Fibroblast of peridontal ligament (primary cell): ENCODE measurements at regions not wholly inside any gene's neighbourhood (a gene's known extent, or its start where the extent isn't known, plus 50 kb on each side); places are given as distances from the start of the nearest gene placed in this dataset.
"Not testable (repeated sequence)": the region's sequence is repeated elsewhere in the genome, so short reads cannot be mapped to it uniquely, and the experiment has no call there.

Source experiments
- DNase-seq: peaks from one replicate; pipeline ENCODE4 v3.0.0-alpha.2; 2010; ENCODE audit errors: extremely low read depth

DNA sequence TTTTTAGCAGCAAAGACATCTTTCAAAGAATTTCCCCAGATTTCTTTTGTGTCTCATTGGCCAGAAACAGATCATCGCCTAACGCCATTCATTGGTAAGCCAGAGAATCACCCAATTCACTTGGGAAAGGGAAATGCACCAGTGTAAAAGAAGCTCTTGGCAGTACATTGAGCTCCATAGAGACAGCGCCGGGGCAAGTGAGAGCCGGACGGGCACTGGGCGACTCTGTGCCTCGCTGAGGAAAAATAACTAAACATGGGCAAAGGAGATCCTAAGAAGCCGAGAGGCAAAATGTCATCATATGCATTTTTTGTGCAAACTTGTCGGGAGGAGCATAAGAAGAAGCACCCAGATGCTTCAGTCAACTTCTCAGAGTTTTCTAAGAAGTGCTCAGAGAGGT, 630.6 kb upstream of the ZNF385D start:
- DNase-seq: not testable (repeated sequence)

GRCh38 chr3:22383285-22383684, 632.3 kb upstream of the ZNF385D start:
- no peak for DNase-seq

DNA sequence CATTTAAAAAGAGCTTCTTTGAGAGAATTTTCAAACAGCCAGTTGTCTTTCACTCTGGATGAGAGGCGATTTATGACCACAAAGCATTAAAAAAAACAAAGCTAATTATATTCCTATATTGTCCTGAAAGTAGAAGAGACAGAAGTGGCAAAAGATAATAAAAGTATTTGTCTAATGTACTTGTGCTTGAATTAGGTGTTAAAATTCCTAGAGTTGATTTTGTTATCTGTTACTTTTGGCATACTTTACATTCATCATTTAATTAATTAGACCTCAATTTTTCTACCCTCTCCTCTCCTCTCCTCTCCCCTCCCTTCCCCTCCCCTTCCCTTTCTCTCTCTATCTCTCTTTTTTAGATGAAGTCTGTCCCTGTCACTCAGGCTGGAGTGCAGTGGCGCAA, 635.1 kb upstream of the ZNF385D start:
- no peak for DNase-seq

GRCh38 chr3:22392286-22392685, 641.3 kb upstream of the ZNF385D start:
- no peak for DNase-seq

- no peak for DNase-seq
Measured at GRCh38 chr3:22392859-22393258, 641.8 kb upstream of the ZNF385D start.

GRCh38 chr3:22399566-22399965, 648.6 kb upstream of the ZNF385D start:
- peak; percentile 79 for DNase-seq

DNA sequence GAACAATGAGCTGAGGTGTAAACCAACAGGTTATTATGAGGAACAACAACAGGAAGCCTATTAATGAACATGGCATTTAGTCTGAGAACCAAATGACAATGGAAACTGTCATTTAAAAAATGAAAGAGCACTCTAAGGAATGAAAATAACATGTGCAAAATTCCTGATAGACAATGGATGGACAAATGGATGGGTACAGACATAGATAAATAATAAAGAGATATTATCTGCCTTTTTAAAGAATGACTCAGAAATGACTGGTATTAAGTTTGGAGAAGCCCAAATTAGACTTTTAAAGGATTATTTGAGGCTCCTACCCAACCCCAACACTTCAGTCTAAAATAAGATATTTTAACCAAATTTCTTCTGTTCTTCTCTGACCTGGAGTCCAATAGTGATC, 650.5 kb upstream of the ZNF385D start:
- DNase-seq: no peak

GRCh38 chr3:22414239-22414638, 663.2 kb upstream of the ZNF385D start:
- no peak for DNase-seq

DNA sequence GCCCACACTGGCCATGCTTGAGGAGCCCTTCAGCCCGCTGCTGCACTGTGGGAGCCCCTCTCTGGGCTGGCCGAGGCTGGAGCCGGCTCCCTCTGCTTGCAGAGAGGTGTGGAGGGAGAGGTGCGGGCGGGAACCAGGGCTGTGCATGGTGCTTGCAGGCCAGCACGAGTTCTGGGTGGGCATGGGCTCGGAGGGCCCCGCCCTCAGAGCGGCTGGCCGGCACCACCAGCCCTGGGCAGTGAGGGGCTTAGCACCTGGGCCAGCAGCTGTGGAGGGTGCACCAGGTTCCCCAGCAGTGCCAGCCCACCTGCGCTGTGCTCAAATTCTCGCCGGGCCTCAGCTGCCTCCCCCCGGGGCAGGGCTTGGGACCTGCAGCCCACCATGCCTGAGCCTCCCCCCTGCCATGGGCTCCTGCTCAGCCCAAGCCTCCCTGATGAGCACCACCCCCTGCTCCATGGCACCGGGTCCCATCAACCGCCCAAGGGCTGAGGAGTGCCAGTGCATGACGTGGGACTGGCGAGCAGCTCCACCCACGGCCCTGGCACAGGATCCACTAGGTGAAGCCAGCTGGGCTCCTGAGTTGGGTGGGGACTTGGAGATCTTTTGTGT, 665.9 kb upstream of the ZNF385D start:
- not testable (repeated sequence) for DNase-seq

DNA sequence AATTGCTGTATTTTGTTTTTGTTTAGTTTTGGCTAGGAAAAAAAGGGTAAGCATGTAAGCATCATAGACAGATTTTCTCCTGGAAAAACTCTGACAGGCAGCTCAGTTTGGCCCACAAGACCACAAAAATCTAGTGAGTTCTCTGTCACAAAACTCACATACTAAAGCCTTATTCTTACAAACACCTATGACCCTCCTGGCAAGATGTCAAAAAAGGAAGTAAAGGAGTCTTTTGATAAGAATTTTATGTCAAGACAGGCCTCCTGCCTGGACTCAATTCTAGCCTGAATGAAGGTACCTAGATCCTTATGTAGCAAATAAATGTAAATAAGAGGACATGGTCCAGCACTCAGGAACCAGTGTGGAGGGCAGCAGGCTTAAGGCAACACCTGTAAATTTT, 668.3 kb upstream of the ZNF385D start:
- no peak for DNase-seq

GRCh38 chr3:22421589-22421988, 670.6 kb upstream of the ZNF385D start:
- no peak for DNase-seq

DNA sequence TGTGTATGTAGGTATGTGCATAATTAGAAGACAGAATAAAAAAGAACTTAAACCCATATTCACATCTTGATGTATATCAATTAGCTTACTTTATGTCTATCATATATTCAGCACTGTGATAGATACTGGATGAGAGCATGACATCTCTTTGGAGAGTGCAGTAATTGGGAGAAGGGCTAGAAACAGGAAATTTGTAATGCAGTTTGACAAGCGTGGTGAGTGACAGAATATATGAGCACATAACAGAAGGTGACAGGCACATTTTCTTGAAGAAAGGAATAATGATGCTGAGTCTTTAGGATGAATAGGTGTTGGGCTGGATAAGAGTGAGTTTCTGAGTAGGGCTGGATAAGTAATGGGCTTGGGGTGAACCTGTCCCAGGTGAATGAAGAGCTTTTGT, 680.3 kb upstream of the ZNF385D start:
- DNase-seq: no peak

DNA sequence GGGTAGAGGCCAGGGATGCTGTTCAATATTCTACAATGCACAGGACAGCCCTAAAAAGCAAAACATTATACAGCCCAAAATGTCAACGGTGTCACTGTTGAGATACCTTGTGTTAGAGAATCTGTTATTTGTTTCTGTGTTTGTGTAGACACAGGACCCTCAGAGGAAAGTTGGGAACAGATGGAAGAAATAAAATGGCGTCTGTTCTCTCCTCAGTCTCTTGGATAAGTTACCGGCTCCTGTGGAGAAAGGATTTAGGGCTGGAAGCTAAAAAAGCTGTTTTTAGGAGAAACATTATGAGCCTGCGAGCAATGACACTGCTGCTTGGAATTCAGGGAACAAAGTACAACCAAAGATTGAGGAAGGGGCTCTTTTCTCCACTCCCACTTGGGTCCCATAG, 688.6 kb upstream of the ZNF385D start:
- no peak for DNase-seq

- DNase-seq: no peak
Measured at GRCh38 chr3:22441711-22442110, 690.7 kb upstream of the ZNF385D start.

GRCh38 chr3:22443571-22444233, 692.7 kb upstream of the ZNF385D start:
- DNase-seq: no peak

DNA sequence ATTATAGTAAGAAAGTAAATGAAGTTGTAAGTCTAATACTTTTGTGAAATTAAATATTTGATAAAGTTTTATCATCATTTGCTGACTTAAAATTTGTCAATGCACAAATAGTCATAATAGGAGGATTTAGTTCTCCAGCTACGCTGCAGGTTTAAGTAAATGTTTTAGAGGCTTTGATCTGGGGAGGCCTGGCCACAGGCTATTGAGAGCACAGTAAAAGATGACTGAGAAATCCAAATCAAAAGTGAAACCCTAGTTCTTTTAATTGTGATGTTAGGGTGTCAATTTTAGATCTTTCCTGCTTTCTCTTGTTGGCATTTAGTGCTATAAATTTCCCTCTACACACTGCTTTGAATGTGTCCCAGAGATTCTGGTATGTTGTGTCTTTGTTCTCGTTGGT, 694.3 kb upstream of the ZNF385D start:
- not testable (repeated sequence) for DNase-seq

DNA sequence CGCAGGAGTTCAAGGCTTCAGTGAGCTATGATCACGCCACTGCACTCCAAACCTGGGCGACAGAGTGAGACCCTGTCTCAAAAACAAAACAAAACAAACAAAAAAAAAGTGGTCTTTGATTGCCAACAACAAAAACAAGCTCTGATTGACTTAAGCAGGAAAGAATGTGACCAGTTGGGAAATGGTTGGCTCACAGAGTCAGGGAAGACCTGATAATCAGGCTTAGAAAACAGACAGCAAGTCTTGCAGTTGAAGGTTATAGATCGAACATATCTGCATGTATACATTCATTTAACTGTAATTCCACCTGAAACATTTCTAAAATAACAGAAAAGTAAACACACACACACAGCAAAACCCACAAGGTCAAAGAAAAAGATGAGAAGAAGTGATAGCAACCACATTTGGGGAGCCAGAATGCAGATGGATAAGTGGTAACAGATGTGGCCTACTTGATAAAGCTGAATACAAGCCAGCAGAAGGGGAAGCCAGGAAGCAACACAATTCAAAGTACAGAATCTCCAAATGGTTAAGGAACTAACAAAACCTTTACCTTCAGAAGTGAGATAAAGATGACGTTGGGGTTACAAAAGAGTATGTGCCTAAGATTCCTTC, 699.9 kb upstream of the ZNF385D start:
- DNase-seq: peak; percentile 40

- DNase-seq: no peak
Measured at GRCh38 chr3:22451501-22451900, 700.5 kb upstream of the ZNF385D start.

- no peak for DNase-seq
Measured at GRCh38 chr3:22453906-22454535, 703.0 kb upstream of the ZNF385D start.

DNA sequence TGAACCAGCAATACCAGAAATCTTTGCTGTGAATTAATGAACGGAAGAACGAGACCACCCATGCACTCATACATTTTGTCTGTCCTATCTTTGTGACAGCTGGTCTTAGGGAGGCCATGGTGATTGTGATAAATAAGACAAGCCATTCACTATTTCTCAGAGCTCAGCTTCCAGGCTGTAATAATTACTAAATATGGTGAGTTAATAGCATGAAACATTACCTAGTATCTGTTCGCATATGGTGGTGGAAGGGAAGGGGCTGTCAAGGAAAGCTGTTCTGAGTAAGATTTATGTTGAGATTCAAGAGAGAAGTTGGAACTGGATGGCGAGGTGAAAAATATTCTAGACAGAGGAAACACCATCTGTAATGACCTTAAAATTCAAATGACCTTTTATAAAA, 719.0 kb upstream of the ZNF385D start:
- DNase-seq: no peak

GRCh38 chr3:22471557-22471956, 720.5 kb upstream of the ZNF385D start:
- no peak for DNase-seq

GRCh38 chr3:22474706-22475445, 723.9 kb upstream of the ZNF385D start:
- DNase-seq: peak; percentile 25
